Spleen (tissue), 11 donors: ENCODE measurements at regions not wholly inside any gene's neighbourhood (a gene's known extent, or its start where the extent isn't known, plus 50 kb on each side); places are given as distances from the start of the nearest gene placed in this dataset.
A peak's percentile ranks its signal among the peaks of the same experiment; 100 is the strongest.

Source experiments
- DNase-seq: peaks from one replicate; pipeline ENCODE4 v3.0.0-alpha.2; 2020
- H3K27ac ChIP-seq, 8 donors: fragments of 200-600 bp; sonication (generic) in 7 of 8; 1 replicate in 4 of 8; 2 replicates in 4 of 8; pipeline versions ENCODE4 v1.5.0 to v1.8.0; 2016 to 2021; ENCODE audit warnings: inconsistent platforms in 4 of 8, mild to moderate bottlenecking in 4 of 8, moderate library complexity in 1 of 8
- H3K27me3 ChIP-seq, 7 donors: fragments of 200-600 bp; sonication (generic) in 6 of 7; replicated peaks in 1 of 7; 1 replicate in 4 of 7; 2 replicates in 3 of 7; pipeline versions ENCODE4 v1.5.0 to v1.8.0; 2016 to 2021; ENCODE audit warnings: inconsistent platforms in 3 of 7, mild to moderate bottlenecking in 1 of 7
- H3K36me3 ChIP-seq, 6 donors: fragments of 200-600 bp; sonication (generic) in 5 of 6; 1 replicate in 4 of 6; 2 replicates in 2 of 6; pipeline versions ENCODE4 v1.5.0 to v1.8.0; 2016 to 2021; ENCODE audit warnings: inconsistent platforms in 2 of 6
- H3K4me1 ChIP-seq, 6 donors: fragments of 200-600 bp; sonication (generic) in 5 of 6; 1 replicate in 3 of 6; 2 replicates in 3 of 6; pipeline versions ENCODE4 v1.5.0 to v1.8.0; 2016 to 2021; ENCODE audit warnings: inconsistent platforms in 3 of 6
- H3K4me3 ChIP-seq, 8 donors: fragments of 200-600 bp; sonication (generic) in 7 of 8; 1 replicate in 4 of 8; 2 replicates in 4 of 8; pipeline versions ENCODE4 v1.5.0 to v1.8.0; 2016 to 2021; ENCODE audit warnings: inconsistent platforms in 4 of 8, mild to moderate bottlenecking in 4 of 8, moderate library complexity in 2 of 8
- H3K9me3 ChIP-seq, 8 donors: fragments of 200-600 bp; sonication (generic) in 7 of 8; 1 replicate in 4 of 8; 2 replicates in 4 of 8; pipeline versions ENCODE4 v1.5.0 to v1.8.0; 2016 to 2021; ENCODE audit warnings: inconsistent platforms in 4 of 8
- POLR2A ChIP-seq, 3 donors: fragments of 450-650 bp; IDR thresholded peaks; one replicate each; pipeline ENCODE4 v1.5.1; 2017; ENCODE audit warnings: antibody characterized with exemption in 3 of 3, mild to moderate bottlenecking in 1 of 3
- POLR2AphosphoS5 ChIP-seq, 3 donors: sonication (generic); formaldehyde crosslinking; IDR thresholded peaks; one replicate each; pipeline ENCODE4 v1.5.1; 2017; ENCODE audit warnings: antibody characterized with exemption in 3 of 3
- WGBS, 5 donors: extraction: QIAGEN DNeasy Blood & Tissue Kit in 3 of 5; methylation state at CpG; one replicate each; pipeline versions ENCODE4 v1.1.5 to v1.1.7; 2013 to 2018; 5-methylcytosine and 5-hydroxymethylcytosine counted together
- intact Hi-C: fragments of 100-400 bp; cut with DNase I; formaldehyde crosslinking; loops from one replicate; pipeline ENCODE4 v1.15.0; 2023; ENCODE audit warnings: low total_unique reads
- TF ChIP-seq, protein P1 (sequence below), 11 experiments: fragments of 200-600 bp in 7 of 11; fragments of 450-650 bp in 4 of 11; sonication (generic) in 4 of 11; IDR thresholded peaks in 8 of 11; conservative IDR thresholded peaks in 3 of 11; 1 replicate in 7 of 11; 2 replicates in 4 of 11; pipeline versions ENCODE4 v1.4.0 to v1.8.0; 2016 to 2021; ENCODE audit warnings: antibody characterized with exemption in 11 of 11, inconsistent platforms in 4 of 11, mild to moderate bottlenecking in 1 of 11
- donor health status: healthy with polysubstance abuse.
- donor health status: DM: no; HTN: no; CAD: no; lungs with moderate emphysema.
- donor health status: DM: no; HTN: no; CAD: no.
- donor health status: Bipolar disorder and iron deficiency.
- donor health status: healthy.
- donor health status: DM: no; HTN: no; CAD: no.
- donor health status: DM: yes; HTN: yes; CAD: no.

DNA sequence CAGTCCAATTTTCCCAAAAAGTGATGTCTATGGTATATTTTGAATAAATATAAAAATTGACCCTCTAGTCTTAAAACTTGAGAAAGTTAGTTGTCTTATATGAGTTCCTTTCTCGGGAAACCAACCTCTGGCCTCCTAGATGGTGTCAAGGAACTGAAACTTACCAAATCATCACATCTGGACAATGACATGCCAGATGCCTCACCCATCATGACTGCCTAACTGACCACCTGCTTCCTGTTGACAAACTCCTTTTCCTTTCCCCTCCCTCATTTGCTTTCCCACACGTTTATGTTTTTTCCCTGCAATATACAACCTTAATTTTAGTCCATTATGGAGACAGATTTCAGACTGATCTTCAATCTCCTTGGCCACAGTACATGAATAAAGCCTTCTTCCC is 731.0 kb downstream of the EPHA7 start:
- Histone ChIP-seq H3K27ac (no peak overlapping the region), H3K9me3 (no peaks in the 10 kb centered on the region), H3K27me3 (no peaks in the 10 kb centered on the region), H3K36me3 (no peaks in the 10 kb centered on the region), H3K4me3 (no peak overlapping the region), H3K4me1 (no peaks in the 10 kb centered on the region)
- no peak for TF ChIP-seq POLR2AphosphoS5 (IDR thresholded peaks at IDR 0.05)
- no peak for TF ChIP-seq POLR2A (IDR thresholded peaks at IDR 0.05)
- TF ChIP-seq, protein P1, sequence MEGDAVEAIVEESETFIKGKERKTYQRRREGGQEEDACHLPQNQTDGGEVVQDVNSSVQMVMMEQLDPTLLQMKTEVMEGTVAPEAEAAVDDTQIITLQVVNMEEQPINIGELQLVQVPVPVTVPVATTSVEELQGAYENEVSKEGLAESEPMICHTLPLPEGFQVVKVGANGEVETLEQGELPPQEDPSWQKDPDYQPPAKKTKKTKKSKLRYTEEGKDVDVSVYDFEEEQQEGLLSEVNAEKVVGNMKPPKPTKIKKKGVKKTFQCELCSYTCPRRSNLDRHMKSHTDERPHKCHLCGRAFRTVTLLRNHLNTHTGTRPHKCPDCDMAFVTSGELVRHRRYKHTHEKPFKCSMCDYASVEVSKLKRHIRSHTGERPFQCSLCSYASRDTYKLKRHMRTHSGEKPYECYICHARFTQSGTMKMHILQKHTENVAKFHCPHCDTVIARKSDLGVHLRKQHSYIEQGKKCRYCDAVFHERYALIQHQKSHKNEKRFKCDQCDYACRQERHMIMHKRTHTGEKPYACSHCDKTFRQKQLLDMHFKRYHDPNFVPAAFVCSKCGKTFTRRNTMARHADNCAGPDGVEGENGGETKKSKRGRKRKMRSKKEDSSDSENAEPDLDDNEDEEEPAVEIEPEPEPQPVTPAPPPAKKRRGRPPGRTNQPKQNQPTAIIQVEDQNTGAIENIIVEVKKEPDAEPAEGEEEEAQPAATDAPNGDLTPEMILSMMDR (IDR thresholded peaks at IDR 0.05 in 8 of 11, conservative IDR thresholded peaks at IDR 0.05 in 3 of 11) = no peak
- intact Hi-C loops = no loop called here
- no peak for DNase-seq
- WGBS, 5 donors = 17 to 38% (median 20%) methylated on average over 2 of the region's 2 CpGs

DNA sequence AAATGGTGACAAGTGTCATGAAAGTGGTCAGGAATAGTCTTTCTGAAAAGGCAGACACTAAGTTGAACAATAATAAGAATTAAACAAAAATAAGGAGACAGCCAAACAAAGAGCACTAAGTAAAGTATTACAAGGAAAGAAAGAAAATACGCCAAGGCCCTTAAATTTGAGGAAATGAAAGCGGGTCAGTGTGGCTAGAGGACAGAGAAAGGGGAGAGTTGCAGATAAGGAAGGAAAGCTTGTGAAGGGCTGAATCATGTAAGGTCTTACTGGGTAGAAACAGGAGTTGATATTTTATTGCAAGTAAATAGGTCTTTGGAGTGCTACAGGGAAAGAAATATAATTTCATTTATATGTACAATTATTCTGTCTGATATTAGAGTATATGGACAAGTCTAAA is 732.1 kb downstream of the EPHA7 start:
- DNase-seq = no peak
- H3K36me3 ChIP-seq = no peaks in the 10 kb centered on the region
- H3K27ac ChIP-seq = peak overlapping the region in 1 of 8 donors; percentile 27
- H3K27me3 ChIP-seq = no peaks in the 10 kb centered on the region
- H3K4me3 ChIP-seq = no peak overlapping the region
- no peaks in the 10 kb centered on the region for H3K4me1 ChIP-seq
- intact Hi-C loops = no loop called here
- 68 to 79% (median 70%) methylated on average over 2 of the region's 2 CpGs for WGBS, 5 donors
- TF ChIP-seq POLR2AphosphoS5 (IDR thresholded peaks at IDR 0.05) (no peak), POLR2A (IDR thresholded peaks at IDR 0.05) (no peak)
- TF ChIP-seq, protein P1 (IDR thresholded peaks at IDR 0.05 in 8 of 11, conservative IDR thresholded peaks at IDR 0.05 in 3 of 11) = no peak
- H3K9me3 ChIP-seq = no peaks in the 10 kb centered on the region

DNA sequence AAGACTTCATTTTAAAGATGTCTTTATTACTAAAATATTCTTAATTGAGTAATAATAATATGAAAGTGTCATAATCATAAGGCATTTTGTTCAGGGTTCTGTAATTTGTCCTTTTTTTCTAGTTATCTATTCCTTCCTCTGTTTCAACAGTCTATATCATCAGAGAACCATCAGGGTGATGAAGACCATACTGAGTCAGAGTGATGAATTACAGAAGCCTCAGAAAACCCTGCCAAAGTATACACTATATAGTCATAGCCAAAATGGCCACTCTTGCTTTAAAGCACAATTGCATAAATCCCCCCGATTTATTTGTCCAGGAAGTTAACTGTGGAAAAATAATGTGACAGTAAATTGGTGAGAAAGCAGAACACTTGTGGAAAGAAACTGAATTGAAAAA is 735.0 kb downstream of the EPHA7 start:
- Histone ChIP-seq H3K4me3 (no peak overlapping the region), H3K27ac (no peak overlapping the region), H3K36me3 (no peaks in the 10 kb centered on the region), H3K27me3 (no peaks in the 10 kb centered on the region), H3K4me1 (no peaks in the 10 kb centered on the region), H3K9me3 (no peaks in the 10 kb centered on the region)
- 71 to 88% (median 87%) methylated on average over 1 of the region's 1 CpG for WGBS, 5 donors
- DNase-seq = no peak
- intact Hi-C loops = no loop called here
- TF ChIP-seq POLR2A (IDR thresholded peaks at IDR 0.05) = no peak
- TF ChIP-seq, protein P1 (IDR thresholded peaks at IDR 0.05 in 8 of 11, conservative IDR thresholded peaks at IDR 0.05 in 3 of 11) = no peak
- no peak for TF ChIP-seq POLR2AphosphoS5 (IDR thresholded peaks at IDR 0.05)

DNA sequence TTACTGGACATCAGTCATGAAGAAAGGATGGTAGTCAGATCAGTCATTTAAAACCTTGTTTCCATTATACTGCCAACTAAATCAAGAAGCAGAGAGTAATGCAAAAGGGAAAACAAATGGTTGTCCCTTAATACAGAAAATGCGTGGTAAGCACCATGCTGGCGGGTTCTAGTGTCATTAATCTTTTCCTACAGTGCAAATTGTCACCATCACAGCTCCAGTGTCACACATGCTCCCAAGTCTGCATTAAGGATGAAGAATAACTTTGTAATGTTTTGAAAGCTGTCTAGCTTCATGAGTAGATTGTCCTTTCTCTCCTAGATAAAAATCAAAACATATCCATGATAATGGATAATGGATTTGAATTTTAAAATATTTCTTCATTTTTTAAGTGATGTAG is 735.6 kb downstream of the EPHA7 start:
- TF ChIP-seq POLR2AphosphoS5 (IDR thresholded peaks at IDR 0.05) = no peak
- no peak for TF ChIP-seq POLR2A (IDR thresholded peaks at IDR 0.05)
- TF ChIP-seq, protein P1 (IDR thresholded peaks at IDR 0.05 in 8 of 11, conservative IDR thresholded peaks at IDR 0.05 in 3 of 11) = no peak
- 71 to 88% (median 78%) methylated on average over 2 of the region's 2 CpGs for WGBS, 5 donors
- no peak overlapping the region for H3K4me3 ChIP-seq
- H3K27ac ChIP-seq = no peak overlapping the region
- H3K27me3 ChIP-seq = no peaks in the 10 kb centered on the region
- no peaks in the 10 kb centered on the region for H3K36me3 ChIP-seq
- no peak for DNase-seq
- intact Hi-C loops = no loop called here
- H3K9me3 ChIP-seq = no peaks in the 10 kb centered on the region
- no peaks in the 10 kb centered on the region for H3K4me1 ChIP-seq
